Small intestine (tissue), 7 donors: ENCODE measurements at regions not wholly inside any gene's neighbourhood (a gene's known extent, or its start where the extent isn't known, plus 50 kb on each side); places are given as distances from the start of the nearest gene placed in this dataset.

Source experiments
- DNase-seq, 2 donors: peaks; one replicate each; pipeline versions ENCODE4 v3.0.0 to v3.0.0-alpha.2; 2013
- FAIRE-seq: peaks from 2 replicates; lab custom pipeline; 2012; peaks lifted over from hg19 to GRCh38; lab: Jason Lieb, UNC
- H3K27ac ChIP-seq, 3 donors: one replicate each; pipeline ENCODE4 v1.5.1; 2013; ENCODE audit warnings: low read length in 2 of 3, mild to moderate bottlenecking in 2 of 3, control low read depth in 1 of 3, inconsistent platforms in 1 of 3, low read depth in 1 of 3, moderate library complexity in 1 of 3
- H3K27me3 ChIP-seq, 3 donors: one replicate each; pipeline ENCODE4 v1.6.1; 2013; ENCODE audit warnings: low read length in 3 of 3, inconsistent platforms in 1 of 3; ENCODE audit not compliant: control insufficient read depth in 3 of 3, insufficient read depth in 3 of 3
- H3K36me3 ChIP-seq, 3 donors: one replicate each; pipeline ENCODE4 v1.6.1; 2013; ENCODE audit warnings: low read length in 3 of 3, inconsistent platforms in 1 of 3, low read depth in 1 of 3, mild to moderate bottlenecking in 1 of 3, moderate library complexity in 1 of 3; ENCODE audit not compliant: control insufficient read depth in 3 of 3, insufficient read depth in 2 of 3
- H3K4me1 ChIP-seq, 3 donors: one replicate each; pipeline ENCODE4 v1.6.1; 2013; ENCODE audit warnings: low read length in 2 of 3, inconsistent platforms in 1 of 3, low read depth in 1 of 3, mild to moderate bottlenecking in 1 of 3, moderate library complexity in 1 of 3; ENCODE audit not compliant: control insufficient read depth in 3 of 3, insufficient read depth in 2 of 3
- H3K4me3 ChIP-seq, 3 donors: one replicate each; pipeline ENCODE4 v1.5.1; 2013; ENCODE audit warnings: low read length in 3 of 3, control low read depth in 1 of 3, inconsistent platforms in 1 of 3, low read depth in 1 of 3, mild to moderate bottlenecking in 1 of 3, moderate library complexity in 1 of 3
- H3K9me3 ChIP-seq, 2 donors: one replicate each; pipeline ENCODE4 v1.6.1; 2013; ENCODE audit warnings: low read depth in 1 of 2, low read length in 1 of 2; ENCODE audit not compliant: control insufficient read depth in 2 of 2, insufficient read depth in 1 of 2
- WGBS, 3 donors: extraction: QIAGEN DNeasy Blood & Tissue Kit; methylation state at CpG; one replicate each; pipeline ENCODE4 v1.1.7; 2013; 5-methylcytosine and 5-hydroxymethylcytosine counted together
- donor health status: healthy with polysubstance abuse.
- donor health status: control.
- donor health status: control.
- donor health status: Bipolar disorder and iron deficiency.
- donor health status: healthy.

GRCh38 chr14:86391085-86391484, 861.1 kb downstream of the FLRT2 start:
- no peak for FAIRE-seq
- no peak for DNase-seq

GRCh38 chr14:86388216-86388615, 858.3 kb downstream of the FLRT2 start:
- no peaks in the 10 kb centered on the region for H3K27me3 ChIP-seq
- no peaks in the 10 kb centered on the region for H3K4me1 ChIP-seq
- DNase-seq (no peak), FAIRE-seq (peak; percentile 23)
- H3K9me3 ChIP-seq = peaks cover 3 to 16% of the 10 kb centered on the region in 2 donors
- WGBS, 3 donors = 76 to 85% (median 77%) methylated on average over 3 of the region's 3 CpGs
- no peak overlapping the region for H3K4me3 ChIP-seq
- H3K27ac ChIP-seq = no peak overlapping the region
- H3K36me3 ChIP-seq = no peaks in the 10 kb centered on the region

More at GRCh38 chr14:86391085-86391484, 861.1 kb downstream of the FLRT2 start:
- H3K9me3 ChIP-seq = peaks cover 3 to 16% of the 10 kb centered on the region in 2 donors
- no peaks in the 10 kb centered on the region for H3K36me3 ChIP-seq
- H3K27me3 ChIP-seq = no peaks in the 10 kb centered on the region
- no peaks in the 10 kb centered on the region for H3K4me1 ChIP-seq
- 81 to 91% (median 81%) methylated on average over 6 of the region's 6 CpGs for WGBS, 3 donors
- no peak overlapping the region for H3K4me3 ChIP-seq
- no peak overlapping the region for H3K27ac ChIP-seq

DNA sequence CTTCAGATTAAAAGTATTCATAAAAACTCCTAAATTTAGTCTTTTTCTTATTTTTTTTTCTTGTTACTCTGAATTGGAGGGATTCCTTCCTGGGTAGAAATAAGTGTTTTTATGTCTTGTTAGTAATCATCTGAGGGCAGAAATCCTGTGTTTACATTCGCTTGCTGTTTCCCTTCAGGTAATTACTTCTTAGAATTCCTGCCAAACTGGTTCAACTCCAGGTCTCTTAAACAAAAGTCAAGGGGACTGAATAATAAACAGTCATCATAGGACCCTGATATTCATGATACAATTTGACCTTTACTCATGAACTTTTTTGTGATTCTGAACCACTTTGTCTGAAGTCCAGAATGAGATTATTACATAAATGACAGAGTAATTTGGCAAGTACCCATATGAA, 843.9 kb downstream of the FLRT2 start:
- Histone ChIP-seq H3K27me3 (no peaks in the 10 kb centered on the region), H3K9me3 (peaks cover 0 to 8% of the 10 kb centered on the region in 2 donors), H3K4me1 (no peaks in the 10 kb centered on the region), H3K27ac (no peak overlapping the region), H3K36me3 (no peaks in the 10 kb centered on the region), H3K4me3 (no peak overlapping the region)
- WGBS, 3 donors = 31 to 56% (median 33%) methylated on average over 1 of the region's 1 CpG
- DNase-seq (no peak), FAIRE-seq (no peak)

GRCh38 chr14:86372402-86372801, 842.5 kb downstream of the FLRT2 start:
- Histone ChIP-seq H3K4me1 (no peaks in the 10 kb centered on the region), H3K4me3 (no peak overlapping the region), H3K36me3 (no peaks in the 10 kb centered on the region), H3K9me3 (peaks cover 0 to 8% of the 10 kb centered on the region in 2 donors), H3K27me3 (no peaks in the 10 kb centered on the region), H3K27ac (no peak overlapping the region)
- FAIRE-seq (no peak), DNase-seq (no peak)
- 92 to 100% (median 98%) methylated on average over 1 of the region's 1 CpG for WGBS, 3 donors

- Histone ChIP-seq H3K4me1 (no peaks in the 10 kb centered on the region), H3K27me3 (no peaks in the 10 kb centered on the region), H3K4me3 (no peak overlapping the region), H3K27ac (no peak overlapping the region), H3K36me3 (no peaks in the 10 kb centered on the region), H3K9me3 (peaks cover 0 to 7% of the 10 kb centered on the region in 2 donors)
- DNase-seq (no peak), FAIRE-seq (no peak)
- 82 to 94% (median 86%) methylated on average over 4 of the region's 4 CpGs for WGBS, 3 donors
These were observed 834.7 kb downstream of the FLRT2 start for GRCh38 chr14:86364634-86365033.

DNA sequence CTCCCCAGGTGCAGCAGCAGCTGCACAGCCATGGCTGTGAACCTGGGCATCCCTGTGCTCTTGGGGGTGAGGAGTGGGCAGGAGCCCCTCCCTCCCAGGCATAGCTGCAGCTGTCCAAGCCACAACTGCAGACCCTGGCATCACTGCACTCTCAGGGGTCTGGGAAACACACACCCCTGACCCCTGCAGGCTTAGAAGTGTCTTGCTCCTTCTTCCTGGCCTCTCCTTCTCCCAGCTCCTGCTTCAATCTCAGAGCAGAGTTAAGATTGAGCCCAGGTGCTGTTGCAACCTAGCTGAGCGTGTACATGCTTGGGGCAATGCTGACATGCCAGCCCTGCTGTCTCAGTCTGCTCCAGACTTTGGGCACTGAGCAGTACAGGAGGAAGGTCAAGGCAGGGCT, 833.6 kb downstream of the FLRT2 start:
- no peak for DNase-seq
- 44 to 83% (median 57%) methylated on average over 1 of the region's 1 CpG for WGBS, 3 donors
- no peaks in the 10 kb centered on the region for H3K36me3 ChIP-seq
- H3K27me3 ChIP-seq = no peaks in the 10 kb centered on the region
- no peak overlapping the region for H3K27ac ChIP-seq
- H3K4me3 ChIP-seq = no peak overlapping the region
- peaks cover 0 to 7% of the 10 kb centered on the region in 2 donors for H3K9me3 ChIP-seq
- H3K4me1 ChIP-seq = no peaks in the 10 kb centered on the region
- no peak for FAIRE-seq

DNA sequence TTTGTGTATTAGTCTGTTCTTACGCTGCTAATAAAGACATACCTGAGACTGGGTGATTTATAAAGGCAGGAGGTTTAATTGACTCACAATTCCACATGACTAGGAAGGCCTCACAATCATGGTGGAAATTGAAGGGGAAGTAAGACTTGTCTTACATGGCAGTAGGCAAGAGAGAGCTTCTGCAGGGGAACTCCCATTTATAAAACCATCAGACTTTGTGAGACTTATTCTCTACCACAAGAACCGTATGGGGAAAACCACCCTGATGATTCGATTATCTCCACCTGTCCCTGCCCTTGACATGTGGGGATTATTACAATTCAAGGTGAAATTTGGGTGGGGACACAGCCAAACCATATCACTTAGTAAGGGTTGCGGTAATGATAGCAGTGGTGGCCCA, 833.1 kb downstream of the FLRT2 start:
- no peak for FAIRE-seq
- 72 to 84% (median 73%) methylated on average over 4 of the region's 4 CpGs for WGBS, 3 donors
- H3K27me3 ChIP-seq = no peaks in the 10 kb centered on the region
- no peaks in the 10 kb centered on the region for H3K4me1 ChIP-seq
- no peak overlapping the region for H3K4me3 ChIP-seq
- no peak for DNase-seq
- no peak overlapping the region for H3K27ac ChIP-seq
- H3K36me3 ChIP-seq = no peaks in the 10 kb centered on the region
- H3K9me3 ChIP-seq = peaks cover 0 to 7% of the 10 kb centered on the region in 2 donors

DNA sequence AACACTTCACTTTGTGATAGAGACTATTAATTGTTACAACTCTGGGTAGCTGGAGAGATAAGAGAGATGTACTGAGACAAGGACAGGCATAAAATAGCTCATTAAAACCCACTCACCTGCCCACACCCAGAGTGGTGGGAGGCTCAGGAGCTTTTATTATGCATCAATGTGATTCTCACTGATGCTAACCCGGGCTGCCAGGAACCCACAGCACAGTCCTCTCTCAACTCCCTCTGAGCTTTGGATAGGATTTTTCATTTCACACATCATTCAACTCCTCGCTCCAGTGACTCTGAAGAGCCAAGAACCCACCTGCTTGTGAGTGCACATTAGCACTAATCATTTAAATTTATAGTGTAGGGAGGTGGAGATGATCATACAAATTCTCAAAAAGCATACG, 827.9 kb downstream of the FLRT2 start:
- H3K27me3 ChIP-seq = no peaks in the 10 kb centered on the region
- FAIRE-seq = no peak

DNA sequence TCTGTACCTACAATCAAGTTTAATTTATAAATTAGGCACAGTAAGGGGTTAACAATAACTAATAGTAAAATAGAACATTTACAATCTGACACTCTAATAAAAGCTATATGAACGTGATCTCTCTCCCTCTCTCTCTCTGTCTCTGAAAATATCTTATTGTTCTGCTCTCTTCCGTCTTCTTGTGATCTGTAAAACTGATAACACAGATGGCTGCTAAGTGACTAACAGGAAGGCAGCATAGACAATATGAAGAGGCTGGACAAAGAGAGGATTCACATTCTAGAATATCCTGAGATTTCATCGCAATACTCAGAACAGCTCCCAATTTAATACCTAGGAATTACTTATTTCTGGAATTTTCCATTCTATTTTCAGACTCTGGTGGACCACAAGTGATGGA, 827.2 kb downstream of the FLRT2 start:
- DNase-seq (no peak), FAIRE-seq (no peak)
- H3K4me3 ChIP-seq = no peak overlapping the region
- no peak overlapping the region for H3K27ac ChIP-seq
- no peaks in the 10 kb centered on the region for H3K27me3 ChIP-seq
- 62 to 66% (median 64%) methylated on average over 3 of the region's 3 CpGs for WGBS, 3 donors
- H3K36me3 ChIP-seq = no peaks in the 10 kb centered on the region
- no peaks in the 10 kb centered on the region for H3K4me1 ChIP-seq
- no peaks in the 10 kb centered on the region for H3K9me3 ChIP-seq

More for the DNA sequence above, 827.9 kb downstream of the FLRT2 start:
- Histone ChIP-seq H3K4me3 (no peak overlapping the region), H3K4me1 (no peaks in the 10 kb centered on the region), H3K36me3 (no peaks in the 10 kb centered on the region), H3K27ac (no peak overlapping the region), H3K9me3 (no peaks in the 10 kb centered on the region)
- no peak for DNase-seq
- whole genome bisulfite sequencing, 3 donors = 38 to 48% (median 44%) methylated on average over 3 of the region's 3 CpGs
